Stimulated activated CD8-positive, alpha-beta memory T cell treated with anti-CD3 and anti-CD28 coated beads, Interleukin-15, amount 100 ng/mL, for 4 hours (primary cell): ENCODE measurements at regions not wholly inside any gene's neighbourhood (a gene's known extent, or its start where the extent isn't known, plus 50 kb on each side); places are given as distances from the start of the nearest gene placed in this dataset.
A peak's percentile ranks its signal among the peaks of the same experiment; 100 is the strongest.

Experiments
- DNase-seq, 2 donors: peaks; one replicate each; pipeline ENCODE4 v3.0.0-alpha.2; 2020; ENCODE audit warnings: low read depth in 2 of 2

DNA sequence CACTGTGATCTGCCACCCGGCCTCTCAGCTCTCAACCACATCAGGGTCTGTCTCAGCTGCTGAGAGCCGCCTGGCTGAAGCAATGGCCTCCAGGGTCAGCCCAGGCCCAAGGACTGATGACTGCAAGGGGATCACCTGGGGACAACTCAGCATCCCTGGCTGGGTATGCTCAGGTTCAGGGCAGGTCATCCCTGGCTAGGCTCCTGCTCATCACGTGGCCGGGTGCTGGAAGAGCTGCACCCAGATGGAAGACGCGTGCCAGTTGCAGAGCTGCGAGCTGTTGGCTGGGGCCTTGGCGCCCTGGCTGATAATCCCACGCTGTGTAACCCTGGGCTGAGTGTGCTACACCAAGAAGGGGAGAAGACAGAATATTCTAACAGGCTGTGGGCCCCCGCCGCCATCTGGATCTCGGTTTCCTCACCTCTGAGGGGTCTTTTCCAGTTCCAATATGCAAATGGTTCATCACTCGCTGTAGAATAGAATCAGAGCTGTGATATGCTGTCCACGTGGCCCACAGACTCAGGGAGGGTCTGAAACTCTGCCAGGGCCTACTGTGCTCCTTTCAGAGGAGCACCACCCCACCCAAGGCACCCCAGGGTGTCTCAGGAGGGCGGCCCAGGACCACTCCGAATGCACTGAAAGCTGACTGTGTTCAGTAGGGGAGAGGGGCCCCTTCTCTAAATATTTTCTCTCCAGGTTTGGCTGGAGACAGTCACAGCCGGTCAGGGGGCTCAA is 338.8 kb downstream of the BCOR start:
- no peak for DNase-seq

DNA sequence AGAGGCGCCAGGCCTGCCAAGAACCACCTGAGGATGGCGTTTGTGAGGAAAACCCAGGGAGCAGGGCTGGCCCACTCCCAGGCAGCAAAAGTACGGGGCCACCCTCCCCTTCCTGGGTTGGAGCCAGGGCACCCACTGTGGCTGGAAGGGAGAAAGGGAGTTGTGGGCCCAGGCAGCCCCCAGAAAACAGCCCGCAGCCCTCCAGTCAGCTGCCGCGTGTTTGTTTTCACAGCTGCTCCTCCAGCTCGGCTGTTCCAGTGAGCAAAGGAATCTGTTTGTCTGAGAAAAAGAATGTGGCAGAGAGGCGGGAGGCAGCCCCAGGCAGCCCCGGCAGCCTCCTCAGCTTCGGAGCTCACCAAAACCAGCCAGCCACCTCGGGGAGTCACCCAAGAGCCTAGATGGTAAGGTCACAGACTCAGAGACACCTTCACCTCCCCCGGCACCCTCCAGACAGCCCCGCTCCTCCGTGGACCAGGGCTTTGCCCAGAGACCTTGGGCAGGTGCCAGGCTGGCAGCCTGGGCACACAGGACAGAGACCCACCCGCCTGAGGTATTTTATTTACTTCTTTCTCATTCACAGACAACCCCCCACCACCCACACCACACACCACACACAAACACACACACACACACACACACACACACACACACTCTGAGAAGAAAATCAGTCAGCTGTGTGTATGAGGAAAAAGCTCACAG is 338.1 kb downstream of the BCOR start:
- DNase-seq, result no peak

DNA sequence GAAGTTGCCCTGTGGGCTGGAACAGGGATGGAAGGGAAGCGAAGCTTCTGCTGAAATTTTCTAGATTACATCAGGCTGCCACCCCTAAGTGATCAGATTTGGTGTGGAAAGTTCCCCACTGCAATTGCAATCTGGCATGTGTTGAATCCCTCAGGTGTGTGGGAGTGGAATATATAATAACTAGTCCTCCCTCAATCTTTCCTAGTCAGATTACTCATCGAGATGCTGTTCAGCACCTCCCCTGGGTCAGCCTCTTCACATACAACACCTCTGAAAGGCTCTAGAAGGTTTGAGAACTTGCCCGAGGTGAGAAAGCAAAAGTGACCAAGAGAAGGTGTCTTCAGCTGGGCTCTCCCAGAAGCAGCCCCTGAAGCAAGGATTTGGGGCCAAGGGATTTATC is 336.8 kb downstream of the BCOR start:
- DNase-seq, result no peak

DNA sequence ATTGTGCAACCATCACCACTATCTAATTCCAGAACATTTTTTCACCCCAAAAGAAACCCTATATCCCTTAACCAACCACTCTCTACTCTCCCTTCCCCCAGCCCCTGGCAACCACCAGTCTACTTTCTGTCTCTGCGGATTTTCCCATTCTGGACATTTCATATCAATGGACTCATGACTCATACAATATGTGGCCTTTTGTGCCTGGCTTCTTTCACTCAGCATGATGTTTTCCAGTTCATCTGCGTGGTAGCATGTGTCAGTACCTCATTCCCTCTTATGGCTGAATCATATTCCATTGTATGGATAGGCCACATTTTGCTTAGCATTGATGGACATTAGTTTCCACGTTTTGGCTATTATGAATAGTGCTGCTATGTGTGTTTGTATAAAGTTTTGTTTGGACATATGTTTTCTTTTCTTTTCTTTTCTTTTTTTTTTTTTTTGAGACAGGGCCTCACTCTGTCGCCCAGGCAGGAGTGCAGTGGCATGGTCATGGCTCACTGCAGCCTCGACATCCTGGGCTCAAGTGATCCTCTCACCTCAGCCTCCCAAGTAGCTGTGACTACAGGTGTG is 335.4 kb downstream of the BCOR start:
- DNase-seq, result no peak

DNA sequence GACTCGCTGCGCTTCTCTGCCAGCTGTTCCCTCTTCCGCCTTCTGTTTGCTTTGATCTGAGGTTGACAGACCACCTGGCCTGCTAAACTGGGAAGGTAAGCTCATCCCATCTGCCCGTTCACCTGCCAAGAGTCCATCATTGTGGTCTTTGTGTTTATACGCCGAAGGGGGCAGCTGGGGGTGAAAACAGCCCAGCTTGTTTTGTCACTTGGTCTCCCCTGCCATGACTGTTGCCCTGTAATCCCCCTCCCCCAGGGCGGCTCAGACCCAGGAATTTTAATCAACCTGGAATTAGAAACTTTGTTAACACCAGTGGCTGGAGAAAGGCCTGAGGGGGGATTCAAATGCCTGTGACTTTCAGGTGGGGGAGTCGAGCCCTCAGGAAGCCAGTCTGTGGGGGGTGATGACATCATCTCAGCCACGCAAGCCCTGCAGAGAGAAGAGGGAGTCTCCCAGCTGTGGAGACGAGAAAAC is 333.3 kb downstream of the BCOR start:
- no peak for DNase-seq

DNA sequence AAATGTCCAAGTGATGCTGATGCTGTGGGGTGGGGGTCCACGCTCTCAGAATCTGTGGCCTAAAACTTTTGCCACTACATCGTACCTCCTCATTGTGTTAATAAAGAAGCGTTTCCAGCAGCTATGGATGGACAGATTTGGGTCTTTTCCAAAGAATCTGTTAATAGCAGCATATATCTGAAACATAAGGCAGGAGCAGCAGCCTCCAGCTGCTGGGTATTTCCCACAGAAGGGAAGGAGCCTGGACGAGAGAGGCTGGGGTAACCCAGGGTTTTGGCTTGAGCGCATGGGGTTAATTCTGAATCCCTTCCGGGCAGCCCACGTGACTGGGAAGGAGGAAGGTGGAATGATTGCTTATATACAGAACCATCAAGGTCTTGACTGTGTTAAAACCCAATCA is 332.4 kb downstream of the BCOR start:
- DNase-seq, result no peak

DNA sequence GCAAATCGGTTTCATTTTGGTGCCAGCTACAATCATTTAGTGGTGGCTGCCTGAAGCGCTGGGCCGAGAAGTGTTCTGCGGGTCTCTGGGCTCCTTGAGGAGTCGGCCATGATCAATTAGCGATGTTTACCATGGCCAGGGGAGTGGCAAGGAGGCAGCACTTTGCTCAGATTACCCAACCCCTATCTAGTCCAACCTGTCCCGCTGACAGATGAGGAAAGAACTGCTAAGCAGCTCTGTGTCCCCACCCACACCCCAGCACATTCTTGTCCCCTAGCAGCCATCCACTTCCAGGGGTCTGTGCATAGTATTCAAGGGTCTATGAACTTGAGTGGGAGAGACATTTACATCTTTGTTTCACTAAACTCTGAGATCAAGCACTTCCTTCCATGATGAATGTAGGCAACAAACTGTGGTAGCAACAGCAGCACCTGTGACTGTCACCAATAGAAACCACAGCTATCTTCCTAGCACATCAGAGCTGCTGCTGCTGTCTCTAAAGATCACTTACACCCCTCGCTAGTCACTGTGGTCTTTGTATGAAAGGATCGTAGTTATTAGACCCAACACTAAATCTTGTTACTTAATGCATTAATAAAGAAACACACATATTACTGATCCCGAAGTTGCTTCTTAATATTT is 331.6 kb downstream of the BCOR start:
- DNase-seq, result no peak

DNA sequence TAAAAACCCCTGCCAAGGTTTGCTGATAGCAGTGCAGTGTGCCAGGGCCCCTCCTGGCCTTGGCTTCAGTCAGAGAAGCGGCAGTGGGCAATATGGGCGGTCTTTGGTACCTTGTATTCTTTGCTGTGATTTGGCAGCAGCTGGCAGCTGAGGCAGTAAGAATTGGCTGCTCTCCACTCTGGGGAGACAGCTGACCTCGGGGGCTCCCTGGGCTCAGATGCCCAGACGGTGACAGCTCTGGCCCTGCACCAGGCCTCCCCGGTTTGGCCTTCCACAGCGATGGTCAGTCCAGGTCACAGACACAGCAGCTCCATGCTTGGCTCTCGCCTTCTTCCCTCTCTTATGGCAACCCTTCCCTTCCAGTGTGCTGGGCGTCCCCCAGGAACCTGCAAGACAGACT is 330.9 kb downstream of the BCOR start:
- DNase-seq, result no peak

DNA sequence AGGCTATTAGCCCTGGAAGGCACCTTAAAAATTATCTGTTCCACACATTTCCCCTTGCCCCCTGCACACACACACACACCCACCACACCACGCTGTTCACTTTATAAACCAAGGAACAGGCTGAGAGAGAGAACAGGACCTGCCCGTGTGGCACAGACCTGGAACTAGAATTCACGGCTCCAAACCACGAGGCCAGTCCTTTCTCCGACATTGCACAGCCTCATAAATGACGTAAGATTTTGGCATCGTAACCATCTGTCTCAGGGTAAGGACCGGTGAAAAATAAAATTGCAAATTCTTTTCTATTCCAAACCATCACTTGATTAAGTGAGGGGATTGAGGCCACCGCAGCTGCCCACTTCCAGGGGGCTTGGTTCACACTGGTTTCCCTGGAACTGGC is 330.3 kb downstream of the BCOR start:
- DNase-seq, result no peak

DNA sequence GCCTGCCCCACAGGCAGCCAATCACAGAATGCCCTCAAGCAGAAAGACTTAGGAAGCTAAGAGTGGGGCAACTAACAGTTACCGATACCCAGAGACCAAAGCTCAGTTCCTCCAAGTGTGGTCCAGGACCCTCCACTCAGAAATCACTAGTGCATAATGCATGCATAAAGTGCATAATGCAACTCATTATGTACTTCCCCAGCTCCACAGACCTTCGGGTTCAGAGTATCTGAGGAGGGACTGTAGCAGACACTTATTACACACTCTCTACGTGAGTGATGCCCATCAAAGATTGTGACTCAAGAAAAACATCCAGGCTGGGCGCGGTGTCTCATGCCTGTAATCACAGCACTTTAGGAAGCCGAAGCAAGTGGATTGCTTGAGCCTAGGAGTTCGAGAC is 328.0 kb downstream of the BCOR start:
- no peak for DNase-seq

DNA sequence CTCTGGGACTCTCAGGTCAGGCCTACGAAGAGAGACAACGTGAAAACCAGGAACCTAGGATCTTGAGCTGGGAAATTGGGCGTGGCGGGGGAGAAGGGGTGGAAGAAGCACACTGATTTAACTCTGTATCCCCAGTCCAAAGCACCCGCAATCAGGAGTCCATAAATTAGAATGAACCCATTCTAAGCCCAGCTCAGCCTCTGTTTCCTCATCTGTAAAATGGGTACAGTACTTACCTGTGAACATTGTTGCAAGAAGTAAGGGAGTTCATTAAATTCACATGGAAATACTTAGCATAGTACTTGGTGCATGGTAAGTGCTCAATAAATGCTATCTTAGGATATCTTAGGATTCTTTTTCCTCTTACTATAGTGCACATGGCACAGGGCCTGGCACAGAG is 326.7 kb downstream of the BCOR start:
- no peak for DNase-seq

DNA sequence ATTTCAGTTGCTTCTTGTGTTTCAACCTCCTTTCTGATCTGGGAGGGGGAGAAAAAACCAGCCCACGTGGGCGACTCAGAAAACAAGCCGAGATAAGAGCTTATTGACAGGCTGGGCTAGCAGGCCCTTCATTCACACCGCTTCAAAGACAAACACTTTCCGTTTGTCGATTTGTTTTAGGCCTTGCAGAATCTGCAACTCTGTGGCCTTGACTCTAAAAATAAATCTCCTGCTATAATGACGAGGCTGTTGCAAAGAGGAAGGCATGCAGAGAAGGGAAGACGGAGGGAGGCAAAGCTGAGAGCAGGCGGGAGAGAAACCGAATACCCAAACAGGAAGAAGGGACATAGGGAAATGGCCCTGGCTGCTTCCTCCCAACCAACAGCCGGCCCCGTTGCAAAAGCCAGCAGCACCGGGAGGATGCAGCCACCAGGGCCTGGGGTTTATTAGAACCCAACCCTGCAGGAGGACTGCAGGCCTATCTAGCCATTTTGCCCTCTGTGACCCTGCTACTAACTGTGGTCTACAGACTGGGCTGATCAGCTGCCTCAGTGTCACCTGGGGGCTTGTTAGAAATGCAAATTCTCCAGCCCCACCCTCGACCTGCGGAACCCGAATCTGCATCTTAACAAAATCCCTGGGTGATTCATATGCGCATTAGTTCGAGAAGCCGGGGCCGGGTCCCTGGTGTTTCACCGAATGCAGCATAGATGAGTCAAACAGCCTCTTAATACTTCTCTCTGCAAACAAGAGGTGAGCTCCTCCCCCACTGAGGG is 325.5 kb downstream of the BCOR start:
- DNase-seq, result peak in 1 of 2 donors; percentile 27

DNA sequence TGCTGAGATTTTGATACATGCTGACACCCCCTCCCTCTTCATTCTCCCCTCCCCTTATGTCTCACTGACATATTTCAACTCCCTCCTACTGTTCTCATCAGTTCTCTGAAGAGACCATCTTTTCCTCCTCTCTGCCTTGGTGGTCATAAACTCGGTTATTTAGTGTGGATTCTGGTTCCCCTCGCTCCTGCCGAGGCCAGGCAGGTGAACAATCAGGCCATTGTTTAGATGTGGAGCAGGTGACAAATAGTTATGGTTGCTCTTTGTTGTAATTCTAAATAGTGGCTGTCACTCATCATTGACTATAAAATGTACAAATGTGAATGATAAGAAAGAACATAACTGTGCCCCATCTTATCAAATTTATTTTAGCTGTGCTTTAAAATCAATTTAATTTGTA is 324.6 kb downstream of the BCOR start:
- no peak for DNase-seq

DNA sequence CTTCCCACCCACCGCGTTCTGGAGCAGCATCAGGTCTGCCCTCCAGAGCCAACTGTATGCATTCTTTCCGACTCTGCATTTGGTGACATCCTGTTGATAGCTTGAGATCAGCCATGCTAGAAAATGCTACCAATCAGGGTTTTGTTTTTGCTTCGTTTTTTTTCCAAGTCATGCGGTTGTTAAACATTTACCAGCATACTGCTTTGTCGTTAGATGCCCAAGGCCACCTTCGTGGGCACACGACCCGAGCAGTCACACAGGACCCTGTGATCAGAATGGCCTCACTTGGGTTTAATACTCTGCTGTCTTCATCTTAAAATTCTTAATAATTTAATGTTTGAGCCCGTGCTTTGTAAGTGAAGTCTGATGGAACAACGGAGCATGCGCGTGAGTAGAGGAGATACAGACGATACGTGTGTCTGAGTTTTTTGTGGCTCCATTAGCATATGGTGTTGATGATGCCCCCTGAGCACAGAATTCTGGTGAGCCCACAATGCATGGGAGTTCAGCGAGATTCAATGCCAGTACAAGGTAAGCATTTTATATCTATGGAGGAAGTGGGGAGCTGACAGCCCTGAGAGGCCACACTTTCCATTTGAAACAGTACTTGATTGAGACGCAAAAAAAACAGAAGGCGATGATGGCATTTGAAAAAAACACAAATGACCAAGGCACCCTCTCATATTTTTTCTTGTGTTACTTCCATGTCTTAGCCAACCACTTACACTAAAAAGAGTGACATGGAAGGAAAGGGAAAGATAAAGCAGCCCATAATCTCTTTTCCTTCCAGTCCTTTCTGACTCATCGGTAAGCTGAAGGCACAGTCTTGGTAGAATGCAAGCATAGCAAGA is 323.6 kb downstream of the BCOR start:
- DNase-seq, result no peak

DNA sequence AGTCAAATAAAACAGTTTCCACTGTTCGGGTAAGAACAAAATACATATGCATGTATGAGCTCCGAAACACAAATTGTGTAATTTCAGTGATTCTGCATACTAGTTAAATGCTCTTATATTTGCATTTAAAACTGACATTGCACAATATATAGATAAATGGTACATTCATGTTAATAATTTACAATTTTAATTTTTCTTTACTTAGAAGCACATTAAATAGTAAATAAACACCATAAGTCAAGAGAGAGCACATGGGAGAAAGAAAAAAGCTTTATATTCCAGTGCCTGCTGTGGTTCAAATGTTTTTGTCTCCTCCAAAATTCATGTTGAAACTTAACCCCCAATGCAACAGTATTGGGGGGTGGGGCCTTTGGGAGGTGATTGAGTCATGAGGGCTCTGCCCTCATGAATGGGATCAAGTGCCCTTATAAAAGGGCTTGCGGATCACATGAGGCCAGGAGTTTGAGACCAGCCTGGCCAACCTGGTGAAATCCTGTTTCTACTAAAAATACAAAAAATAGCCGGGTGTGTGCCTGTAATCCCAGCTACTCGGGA is 322.9 kb downstream of the BCOR start:
- DNase-seq, result no peak

DNA sequence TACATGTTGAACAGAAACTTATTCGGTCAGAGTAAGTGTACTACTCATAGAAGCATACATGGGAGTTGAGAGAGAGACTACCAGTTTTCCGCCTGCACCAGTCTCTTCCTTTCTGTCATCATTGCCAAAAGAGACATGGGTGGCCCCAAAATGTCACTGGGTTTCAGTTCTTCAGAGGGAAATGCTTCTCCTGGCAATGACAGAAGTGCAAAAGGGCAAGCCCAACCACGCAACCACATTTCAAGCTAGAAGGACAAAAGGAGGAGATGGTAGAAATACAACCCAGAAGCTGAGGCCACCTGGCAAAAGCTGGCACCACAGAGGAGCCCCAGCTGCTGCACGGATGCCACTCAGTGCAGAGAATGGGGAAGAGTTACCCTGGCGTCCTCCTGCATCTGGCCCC is 320.1 kb downstream of the BCOR start:
- DNase-seq, result no peak

DNA sequence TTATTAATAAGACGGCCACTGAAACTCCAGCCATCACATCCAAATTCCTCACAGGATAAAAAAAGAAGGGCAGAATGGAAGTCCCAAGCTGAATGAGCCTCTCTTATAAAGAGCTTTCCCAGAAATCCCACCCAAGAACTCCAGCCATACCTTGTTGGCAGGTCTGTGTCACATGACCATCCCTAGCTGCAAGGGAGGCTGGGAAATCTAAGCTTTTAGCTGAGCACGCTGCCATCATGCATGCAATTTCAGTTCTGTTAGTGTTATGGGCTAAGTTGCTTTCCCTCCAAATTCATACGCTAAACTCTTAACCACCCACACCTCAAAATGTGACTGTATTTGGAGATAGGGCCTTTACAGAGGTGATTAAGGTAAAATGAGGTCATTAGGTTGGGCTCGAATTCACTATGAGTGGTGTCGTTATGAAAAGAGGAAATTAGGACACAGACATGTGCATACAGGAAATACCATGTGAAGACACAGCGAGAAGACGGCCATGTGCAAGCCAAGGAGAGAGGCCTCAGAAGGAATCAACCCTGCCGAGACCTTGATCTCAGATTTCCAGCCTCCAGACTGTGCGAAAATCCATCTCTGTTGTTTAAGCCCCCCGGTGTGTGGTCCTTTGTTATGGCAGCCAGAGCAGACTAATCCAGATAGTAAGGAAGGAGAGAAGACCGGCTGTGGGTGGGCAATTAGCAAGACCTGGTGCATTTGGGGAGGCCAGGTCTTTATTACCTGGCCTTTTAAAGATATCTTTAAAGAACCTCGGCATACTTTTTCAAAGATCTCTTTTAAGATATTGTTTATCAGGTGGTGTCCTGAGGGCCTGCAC is 317.6 kb downstream of the BCOR start:
- DNase-seq, result no peak

DNA sequence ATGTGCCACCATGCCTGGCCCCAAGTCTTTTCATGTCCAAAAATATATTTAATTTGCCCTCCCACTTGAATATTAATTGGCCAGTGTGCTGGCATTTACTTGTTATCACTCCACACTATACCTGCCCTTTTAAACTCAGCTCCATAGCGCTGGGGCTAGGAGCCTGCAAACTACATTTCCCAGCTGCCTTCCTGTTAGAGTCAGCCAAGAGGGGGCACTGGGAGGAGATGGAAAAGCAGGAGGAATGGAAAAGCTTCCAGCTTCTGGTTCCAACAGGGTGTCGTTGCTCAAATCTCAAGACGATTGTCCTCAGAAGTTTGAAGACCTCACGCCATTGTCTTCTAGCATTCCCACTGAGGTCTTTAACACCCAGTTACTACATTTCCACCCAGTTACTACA is 315.5 kb downstream of the BCOR start:
- DNase-seq, result no peak

DNA sequence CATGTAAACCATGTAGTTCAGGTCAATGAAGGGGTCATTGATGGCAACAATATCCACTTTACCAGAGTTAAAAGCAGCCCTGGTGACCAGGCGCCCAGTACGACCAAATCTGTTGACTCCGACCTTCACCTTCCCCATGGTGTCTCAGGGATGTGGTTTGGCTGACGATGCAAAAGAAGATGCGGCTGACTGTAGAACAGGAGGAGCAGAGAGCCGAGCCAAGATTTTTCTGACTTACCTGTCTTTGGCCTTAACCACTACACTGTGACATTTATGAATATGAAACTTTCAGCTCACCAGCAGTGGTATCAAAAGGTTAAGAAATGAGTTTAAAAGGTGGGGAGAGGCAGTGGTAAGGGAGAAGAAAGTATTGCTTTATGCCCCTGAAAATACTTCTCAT is 309.8 kb downstream of the BCOR start:
- DNase-seq, result no peak

DNA sequence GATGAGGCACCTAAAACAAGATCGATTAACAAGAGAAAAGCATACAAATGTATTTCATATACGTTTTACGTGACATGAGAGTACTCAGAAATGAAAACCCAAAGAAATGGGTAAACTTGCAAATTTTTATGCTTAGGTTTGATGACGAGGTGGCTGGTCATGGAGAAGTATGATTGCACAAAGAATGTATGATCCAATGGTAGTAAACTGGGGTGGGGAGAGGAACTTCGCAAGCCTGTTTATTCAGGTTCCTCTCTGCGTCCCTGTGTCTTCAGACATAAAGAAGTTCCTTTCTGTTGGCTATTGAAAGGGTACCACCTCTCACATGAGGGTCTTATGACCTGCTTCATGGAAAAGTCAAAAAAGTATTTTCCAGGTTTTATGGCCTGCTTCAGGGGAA is 309.2 kb downstream of the BCOR start:
- no peak for DNase-seq
